Heart left ventricle (tissue), 16 donors: ENCODE measurements at regions not wholly inside any gene's neighbourhood (a gene's known extent, or its start where the extent isn't known, plus 50 kb on each side); places are given as distances from the start of the nearest gene placed in this dataset.

Experiments
- ATAC-seq, 4 donors: fragments of 200-7000 bp; cut with Tn5 transposase; one replicate each; pipeline ENCODE4 v1.9.1; 2020 to 2022; ENCODE audit warnings: moderate library complexity in 4 of 4, mild to moderate bottlenecking in 3 of 4, moderate number of reproducible peaks in 1 of 4
- DNase-seq, 5 donors: peaks; one replicate each; pipeline ENCODE4 v3.0.0-alpha.2; 2020
- H3K27ac ChIP-seq, 12 donors: fragments of 200-600 bp; sonication (generic) in 4 of 12; one replicate each; pipeline versions ENCODE4 v1.5.0 to v1.8.0; 2016 to 2022; ENCODE audit warnings: mild to moderate bottlenecking in 2 of 12
- H3K27me3 ChIP-seq, 9 donors: fragments of 200-600 bp; sonication (generic) in 2 of 9; one replicate each; pipeline versions ENCODE4 v1.5.1 to v1.8.0; 2016 to 2022; ENCODE audit warnings: mild to moderate bottlenecking in 3 of 9
- H3K36me3 ChIP-seq, 9 donors: fragments of 200-600 bp; sonication (generic) in 2 of 9; one replicate each; pipeline versions ENCODE4 v1.5.0 to v1.8.0; 2018 to 2022; ENCODE audit warnings: mild to moderate bottlenecking in 2 of 9
- H3K4me1 ChIP-seq, 12 donors: fragments of 200-600 bp; sonication (generic) in 4 of 12; one replicate each; pipeline versions ENCODE4 v1.5.0 to v1.8.0; 2016 to 2022; ENCODE audit warnings: mild to moderate bottlenecking in 3 of 12
- H3K4me3 ChIP-seq, 12 donors: fragments of 200-600 bp; sonication (generic) in 4 of 12; one replicate each; pipeline versions ENCODE4 v1.5.0 to v1.8.0; 2017 to 2022; ENCODE audit warnings: mild to moderate bottlenecking in 9 of 12, moderate library complexity in 4 of 12
- H3K9me3 ChIP-seq, 12 donors: fragments of 200-600 bp; sonication (generic) in 4 of 12; one replicate each; pipeline versions ENCODE4 v1.5.0 to v1.8.0; 2016 to 2022; ENCODE audit warnings: mild to moderate bottlenecking in 1 of 12
- CTCF ChIP-seq, 12 donors: fragments of 200-600 bp; sonication (generic) in 4 of 12; IDR thresholded peaks; one replicate each; pipeline versions ENCODE4 v1.5.0 to v1.8.0; 2018 to 2022; ENCODE audit warnings: antibody characterized with exemption in 12 of 12, mild to moderate bottlenecking in 5 of 12
- POLR2A ChIP-seq, 2 donors: fragments of 450-650 bp; IDR thresholded peaks; one replicate each; pipeline ENCODE4 v1.6.1; 2017; ENCODE audit warnings: antibody characterized with exemption in 2 of 2, mild to moderate bottlenecking in 2 of 2, moderate library complexity in 2 of 2
- WGBS, 4 donors: extraction: QIAGEN DNeasy Blood & Tissue Kit in 2 of 4; methylation state at CpG; one replicate each; pipeline versions ENCODE4 v1.1.5 to v1.1.7; 2013 to 2018; 5-methylcytosine and 5-hydroxymethylcytosine counted together
- intact Hi-C, 10 donors: fragments of 100-400 bp; cut with DNase I; formaldehyde crosslinking; loops; one replicate each; pipeline versions ENCODE4 v1.11.1 to v1.14.2; 2022
- donor health status: ischemic (EF 13 %, LVEDD 7.1; RV severe dilation, severe dysfunction).
- donor health status: healthy with polysubstance abuse.
- donor health status: DM: no; HTN: yes; CAD: no.
- donor health status: DM: no; HTN: no; CAD: no.
- donor health status: ischemic (EF 25% LVEDD 6.9; RV normal size, moderate dysfunction).
- donor health status: ischemic (EF 25% LVEDD 5.7; RV mildly dilated, moderate dysfunction).
- donor health status: healthy.
- donor health status: DM: yes; HTN: yes; CAD: no.
- donor health status: ischemic (EF 35%, LVEDD 5.7; RV mildly dilated, moderate dysfunction).
- donor health status: nonischemic (EF 11% LVEDD 7.7; RV severe dilation, severe dysfunction).
- donor health status: DM: yes; HTN: yes; CAD: no.
- donor health status: PGD.
- donor health status: ischemic (EF 29% LVEDD 5.4; RV normal size, mild dysfunction).
- donor health status: nonischemic (EF 23%, LVEDD 6.1; RV moderate dilation, normal function).

- intact Hi-C loops: no loop called here
- ATAC-seq (no peak), DNase-seq (no peak)
- no peak overlapping the region for H3K27ac ChIP-seq
- TF ChIP-seq POLR2A (IDR thresholded peaks at IDR 0.05) (no peak), CTCF (IDR thresholded peaks at IDR 0.05) (no peak)
- H3K27me3 ChIP-seq: no peaks in the 10 kb centered on the region
- no peak overlapping the region for H3K4me3 ChIP-seq
- H3K4me1 ChIP-seq: no peaks in the 10 kb centered on the region
- peaks cover 0 to 23% (median 6%) of the 10 kb centered on the region in 12 donors for H3K9me3 ChIP-seq
- no peaks in the 10 kb centered on the region for H3K36me3 ChIP-seq
These were observed 277.2 kb upstream of the NT5E start for GRCh38 chr6:85172705-85173104.

- no peak for TF ChIP-seq POLR2A (IDR thresholded peaks at IDR 0.05)
- no peak for TF ChIP-seq CTCF (IDR thresholded peaks at IDR 0.05)
- no peak for DNase-seq
- peaks cover 0 to 23% (median 6%) of the 10 kb centered on the region in 12 donors for H3K9me3 ChIP-seq
- no peaks in the 10 kb centered on the region for H3K36me3 ChIP-seq
- H3K27ac ChIP-seq: no peak overlapping the region
- ATAC-seq: no peak
- H3K4me3 ChIP-seq: no peak overlapping the region
- H3K27me3 ChIP-seq: no peaks in the 10 kb centered on the region
- WGBS, 4 donors: 69 to 75% (median 71%) methylated on average over 2 of the region's 2 CpGs
- H3K4me1 ChIP-seq: no peaks in the 10 kb centered on the region
- intact Hi-C loops: no loop called here
These were observed 277.7 kb upstream of the NT5E start for GRCh38 chr6:85172161-85172560.

GRCh38 chr6:85169189-85169588 is 280.7 kb upstream of the NT5E start:
- WGBS, 4 donors: 34 to 46% (median 39%) methylated on average over 2 of the region's 2 CpGs
- Histone ChIP-seq H3K36me3 (no peaks in the 10 kb centered on the region), H3K9me3 (peaks cover 0 to 6% (median 0%) of the 10 kb centered on the region in 12 donors), H3K4me3 (no peak overlapping the region), H3K4me1 (no peaks in the 10 kb centered on the region), H3K27ac (no peak overlapping the region), H3K27me3 (no peaks in the 10 kb centered on the region)
- intact Hi-C loops: no loop called here
- ATAC-seq: no peak
- TF ChIP-seq CTCF (IDR thresholded peaks at IDR 0.05): no peak
- no peak for TF ChIP-seq POLR2A (IDR thresholded peaks at IDR 0.05)
- DNase-seq: no peak

GRCh38 chr6:85168146-85168545 is 281.7 kb upstream of the NT5E start:
- DNase-seq (no peak), ATAC-seq (no peak)
- Histone ChIP-seq H3K4me1 (no peaks in the 10 kb centered on the region), H3K9me3 (no peaks in the 10 kb centered on the region), H3K36me3 (no peaks in the 10 kb centered on the region), H3K27me3 (no peaks in the 10 kb centered on the region), H3K4me3 (no peak overlapping the region), H3K27ac (no peak overlapping the region)
- intact Hi-C loops: no loop called here
- TF ChIP-seq POLR2A (IDR thresholded peaks at IDR 0.05) (no peak), CTCF (IDR thresholded peaks at IDR 0.05) (no peak)
- whole genome bisulfite sequencing, 4 donors: 71 to 80% (median 76%) methylated on average over 2 of the region's 2 CpGs
